Astrocyte (in vitro differentiated cells and primary cell): ENCODE measurements at regions not wholly inside any gene's neighbourhood (a gene's known extent, or its start where the extent isn't known, plus 50 kb on each side); places are given as distances from the start of the nearest gene placed in this dataset.
"Not testable (repeated sequence)": the region's sequence is repeated elsewhere in the genome, so short reads cannot be mapped to it uniquely, and the experiment has no call there.

ENCODE experiments used
- DNase-seq: peaks from one replicate; pipeline ENCODE4 v3.0.0-alpha.2; 2010; ENCODE audit warnings: low read depth
- FAIRE-seq: peaks from 2 replicates; lab custom pipeline; 2011; peaks lifted over from hg19 to GRCh38; lab: Jason Lieb, UNC
- H2AFZ ChIP-seq: 2 replicates; pipeline ENCODE4 v1.6.0; 2012; ENCODE audit warnings: low read depth, low read length, inconsistent platforms
- H3K27ac ChIP-seq: 2 replicates; pipeline ENCODE4 v1.5.1; 2011; ENCODE audit warnings: low read depth, low read length, inconsistent platforms
- H3K27me3 ChIP-seq: 2 replicates; pipeline ENCODE4 v1.6.0; 2011; ENCODE audit warnings: low read length, inconsistent platforms; ENCODE audit not compliant: insufficient read depth
- H3K36me3 ChIP-seq: 2 replicates; pipeline ENCODE4 v1.5.1; 2011; ENCODE audit warnings: low read length, inconsistent platforms; ENCODE audit not compliant: insufficient read depth
- H3K4me1 ChIP-seq: 2 replicates; pipeline ENCODE4 v1.5.1; 2011; ENCODE audit warnings: low read length, inconsistent platforms; ENCODE audit not compliant: insufficient read depth
- H3K4me2 ChIP-seq: 2 replicates; pipeline ENCODE4 v1.6.0; 2012; ENCODE audit warnings: low read length, inconsistent platforms
- H3K4me3 ChIP-seq: 2 replicates; pipeline ENCODE4 v1.5.1; 2011; ENCODE audit warnings: low read depth, mild to moderate bottlenecking, low read length, inconsistent platforms; ENCODE audit not compliant: insufficient read depth
- H3K79me2 ChIP-seq: 2 replicates; pipeline ENCODE4 v1.6.0; 2012; ENCODE audit warnings: mild to moderate bottlenecking, low read length, inconsistent platforms; ENCODE audit not compliant: insufficient read depth
- H3K9ac ChIP-seq: 2 replicates; pipeline ENCODE4 v1.6.0; 2012; ENCODE audit warnings: mild to moderate bottlenecking, low read length, inconsistent platforms
- H3K9me3 ChIP-seq: 2 replicates; pipeline ENCODE4 v1.5.1; 2012; ENCODE audit warnings: low read depth, mild to moderate bottlenecking, low read length, inconsistent platforms; ENCODE audit not compliant: insufficient read depth
- H4K20me1 ChIP-seq: 2 replicates; pipeline ENCODE4 v1.6.0; 2012; ENCODE audit warnings: low read length, inconsistent platforms; ENCODE audit not compliant: insufficient read depth
- H3K27ac Mint-ChIP-seq: one replicate; pipeline ENCODE4 v1.8.0; 2021; ENCODE audit warnings: mild to moderate bottlenecking, mixed read lengths; ENCODE audit not compliant: unreplicated experiment
- H3K27me3 Mint-ChIP-seq: one replicate; pipeline ENCODE4 v1.8.0; 2021; ENCODE audit warnings: low read depth, mixed read lengths; ENCODE audit not compliant: unreplicated experiment
- H3K36me3 Mint-ChIP-seq: one replicate; pipeline ENCODE4 v1.8.0; 2021; ENCODE audit warnings: low read depth, mixed read lengths; ENCODE audit not compliant: unreplicated experiment
- H3K4me1 Mint-ChIP-seq: one replicate; pipeline ENCODE4 v1.8.0; 2021; ENCODE audit warnings: low read depth, mixed read lengths; ENCODE audit not compliant: unreplicated experiment
- H3K4me3 Mint-ChIP-seq: one replicate; pipeline ENCODE4 v1.8.0; 2021; ENCODE audit warnings: mild to moderate bottlenecking, moderate library complexity, mixed read lengths; ENCODE audit not compliant: unreplicated experiment
- H3K9me3 Mint-ChIP-seq: one replicate; pipeline ENCODE4 v1.8.0; 2021; ENCODE audit warnings: mild to moderate bottlenecking, mixed read lengths; ENCODE audit not compliant: unreplicated experiment
- CTCF ChIP-seq: IDR thresholded peaks from 2 replicates; pipeline ENCODE4 v1.5.1; 2011; ENCODE audit warnings: low read depth, mild to moderate bottlenecking, inconsistent platforms, low read length, moderate library complexity; ENCODE audit not compliant: insufficient read depth
- EZH2 ChIP-seq: IDR thresholded peaks from 2 replicates; pipeline ENCODE4 v1.6.1; 2012; ENCODE audit warnings: mild to moderate bottlenecking, low read length, inconsistent platforms; ENCODE audit not compliant: insufficient read depth

DNA sequence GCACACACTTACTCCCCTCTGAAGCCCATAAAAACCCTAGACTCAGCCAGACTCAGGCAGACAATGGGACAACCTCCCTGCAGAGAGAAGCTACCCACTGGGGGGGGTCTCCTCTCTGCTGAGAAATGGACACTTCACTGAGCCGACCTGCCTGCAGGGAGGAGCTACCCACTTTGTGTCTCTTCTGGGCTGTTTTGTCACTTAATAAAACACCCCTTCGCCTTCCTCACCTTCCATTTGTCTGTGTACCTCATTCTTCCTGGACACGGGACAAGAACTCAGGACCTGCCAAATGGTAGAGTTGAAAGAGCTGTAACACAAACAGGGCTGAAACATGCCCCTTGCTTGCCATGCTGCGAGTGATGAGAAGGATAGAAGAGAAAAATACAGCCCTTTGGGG lies 151.7 kb upstream of the HDDC2 start:
- Mint-ChIP-seq H3K27ac (no peak overlapping the region), H3K9me3 (peaks cover 16% of the 10 kb centered on the region), H3K27me3 (no peaks in the 10 kb centered on the region), H3K36me3 (no peaks in the 10 kb centered on the region), H3K4me3 (no peak overlapping the region), H3K4me1 (peaks cover 8% of the 10 kb centered on the region)
- no peaks in the 10 kb centered on the region for H3K79me2 ChIP-seq
- TF ChIP-seq CTCF (no peak), EZH2 (no peak)
- peaks cover 8% of the 10 kb centered on the region for H3K9me3 ChIP-seq
- no peak overlapping the region for H2AFZ ChIP-seq
- FAIRE-seq: no peak
- no peak overlapping the region for H3K4me3 ChIP-seq
- H3K27me3 ChIP-seq: no peaks in the 10 kb centered on the region
- DNase-seq: no peak
- no peaks in the 10 kb centered on the region for H4K20me1 ChIP-seq
- no peak overlapping the region for H3K4me2 ChIP-seq
- no peak overlapping the region for H3K9ac ChIP-seq
- H3K4me1 ChIP-seq: no peaks in the 10 kb centered on the region
- no peaks in the 10 kb centered on the region for H3K36me3 ChIP-seq
- H3K27ac ChIP-seq: no peak overlapping the region

DNA sequence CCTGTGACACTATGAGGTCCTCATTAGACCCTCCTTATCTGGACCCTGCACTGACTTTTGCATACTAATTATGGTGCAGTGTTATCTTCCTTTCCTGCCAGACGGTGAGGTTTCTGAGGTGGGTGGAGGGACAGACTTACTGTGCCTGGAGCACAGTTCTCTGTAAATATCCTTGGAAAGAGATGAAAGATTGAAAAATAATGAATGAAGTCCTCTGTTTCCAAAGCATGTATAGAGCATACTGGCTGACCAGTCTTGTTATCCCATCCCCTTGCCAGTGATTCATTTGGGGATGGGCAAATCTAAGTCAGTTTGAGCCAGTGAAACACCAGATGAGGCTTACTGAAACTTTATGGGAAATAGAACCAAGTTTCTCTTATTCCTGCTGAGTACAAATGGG lies 152.6 kb upstream of the HDDC2 start:
- Mint-ChIP-seq H3K27ac (no peak overlapping the region), H3K4me3 (no peak overlapping the region), H3K9me3 (peaks cover 21% of the 10 kb centered on the region), H3K4me1 (peaks cover 8% of the 10 kb centered on the region), H3K27me3 (no peaks in the 10 kb centered on the region), H3K36me3 (no peaks in the 10 kb centered on the region)
- Histone ChIP-seq H2AFZ (no peak overlapping the region), H3K27me3 (no peaks in the 10 kb centered on the region), H3K9me3 (peaks cover 8% of the 10 kb centered on the region), H3K27ac (no peak overlapping the region), H3K9ac (no peak overlapping the region), H3K4me2 (no peak overlapping the region), H3K4me1 (no peaks in the 10 kb centered on the region), H3K36me3 (no peaks in the 10 kb centered on the region), H3K4me3 (no peak overlapping the region), H4K20me1 (no peaks in the 10 kb centered on the region), H3K79me2 (no peaks in the 10 kb centered on the region)
- TF ChIP-seq CTCF: no peak
- no peak for TF ChIP-seq EZH2
- no peak for DNase-seq
- no peak for FAIRE-seq

GRCh38 chr6:125458493-125458892 lies 156.7 kb upstream of the HDDC2 start:
- not testable (repeated sequence) for H3K4me3 ChIP-seq, H3K36me3 Mint-ChIP-seq, FAIRE-seq, H3K9me3 ChIP-seq, H3K4me2 ChIP-seq, H3K4me1 ChIP-seq, H3K9ac ChIP-seq, H3K27ac ChIP-seq, H3K4me3 Mint-ChIP-seq, H3K27ac Mint-ChIP-seq, H2AFZ ChIP-seq, H3K79me2 ChIP-seq, H4K20me1 ChIP-seq, DNase-seq, H3K4me1 Mint-ChIP-seq, H3K27me3 Mint-ChIP-seq, H3K36me3 ChIP-seq, H3K27me3 ChIP-seq
- peaks cover 18% of the 10 kb centered on the region for H3K9me3 Mint-ChIP-seq

DNA sequence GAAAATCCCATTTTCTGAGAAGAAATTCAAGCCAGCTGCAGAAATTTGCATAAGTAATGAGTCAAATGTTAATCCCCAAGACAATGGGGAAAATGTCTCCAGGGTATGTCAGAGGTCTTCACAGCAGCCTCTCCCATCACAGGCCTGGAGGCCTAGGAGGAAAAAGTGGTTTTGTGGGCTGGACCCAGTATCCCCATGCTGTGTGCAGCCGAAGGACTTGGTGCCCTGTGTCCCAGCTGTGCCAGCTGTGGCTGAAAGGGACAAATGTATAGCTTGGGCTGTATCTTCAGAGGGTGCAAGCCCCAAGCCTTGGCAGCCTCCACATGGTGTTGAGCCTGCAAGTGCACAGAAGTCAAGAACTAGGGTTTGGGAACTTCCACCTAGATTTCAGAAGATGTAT lies 163.6 kb upstream of the HDDC2 start:
- not testable (repeated sequence) for H3K27ac Mint-ChIP-seq, H3K4me2 ChIP-seq, H3K9ac ChIP-seq, H3K27ac ChIP-seq, H3K36me3 ChIP-seq, H4K20me1 ChIP-seq, FAIRE-seq, H3K4me1 ChIP-seq, H3K4me3 ChIP-seq, H3K27me3 Mint-ChIP-seq, H3K36me3 Mint-ChIP-seq, H3K9me3 ChIP-seq, DNase-seq, H3K9me3 Mint-ChIP-seq, H3K27me3 ChIP-seq, H3K79me2 ChIP-seq, H2AFZ ChIP-seq, H3K4me3 Mint-ChIP-seq
- peaks cover 17% of the 10 kb centered on the region for H3K4me1 Mint-ChIP-seq
